GM23248 (cell line): ENCODE measurements at regions not wholly inside any gene's neighbourhood (a gene's known extent, or its start where the extent isn't known, plus 50 kb on each side); places are given as distances from the start of the nearest gene placed in this dataset.

Source experiments
- EZH2 ChIP-seq: fragments of 200-600 bp; sonication (generic); IDR thresholded peaks from 2 replicates; pipeline ENCODE4 v1.6.1; 2018; ENCODE audit warnings: antibody characterized with exemption, mild to moderate bottlenecking; ENCODE audit not compliant: insufficient read depth, poor library complexity, severe bottlenecking
- EZH2phosphoT487 ChIP-seq: fragments of 200-600 bp; sonication (generic); IDR thresholded peaks from 2 replicates; pipeline ENCODE4 v1.6.1; 2018; ENCODE audit warnings: antibody characterized with exemption, moderate library complexity, mild to moderate bottlenecking, low read depth; ENCODE audit not compliant: insufficient read depth

DNA sequence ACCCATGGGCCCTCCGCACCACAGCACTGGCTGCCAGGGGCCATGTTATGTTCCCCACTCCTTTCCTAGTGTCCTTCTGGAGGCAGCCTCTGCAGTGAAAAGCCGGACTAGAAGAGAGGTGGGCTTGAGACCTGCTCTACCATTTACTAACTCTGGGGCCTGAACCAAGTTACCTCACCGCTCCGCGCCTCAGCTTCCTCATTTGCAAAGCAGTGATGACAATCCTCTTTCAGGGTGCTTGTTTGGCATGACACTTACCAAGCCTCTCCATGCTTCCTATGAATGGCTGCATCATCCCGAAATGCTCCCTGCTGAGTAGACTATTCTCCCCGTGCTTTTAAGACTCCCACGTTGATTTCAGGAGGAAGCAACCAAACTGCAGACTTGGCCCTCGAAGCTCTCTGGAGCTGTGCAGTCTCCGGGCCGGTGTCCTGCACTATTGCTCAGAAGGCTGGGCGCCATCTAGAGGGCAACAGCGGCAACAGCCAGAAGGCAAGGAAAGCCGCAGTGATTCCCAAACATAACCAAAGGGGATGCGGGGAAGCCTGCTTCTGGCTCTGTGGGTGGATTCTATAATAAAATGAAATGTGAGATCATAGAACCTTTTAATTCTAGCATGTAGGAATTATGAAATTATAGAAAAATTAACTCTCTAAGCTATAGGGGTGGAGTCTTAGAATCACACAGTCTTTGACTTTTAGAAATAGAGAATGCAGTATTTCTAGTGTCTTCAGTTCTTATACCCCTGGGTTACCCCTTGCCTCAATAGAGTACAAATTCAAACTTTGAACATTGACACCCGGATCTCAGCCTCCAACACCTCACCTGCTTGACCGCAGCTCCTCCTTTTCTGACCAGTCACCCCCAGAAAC is 599.8 kb upstream of the BRINP1 start:
- TF ChIP-seq EZH2phosphoT487 (no peak), EZH2 (no peak)
